Osteocyte (in vitro differentiated cells): ENCODE measurements at regions not wholly inside any gene's neighbourhood (a gene's known extent, or its start where the extent isn't known, plus 50 kb on each side); places are given as distances from the start of the nearest gene placed in this dataset.

ENCODE experiments used
- DNase-seq: peaks from one replicate; pipeline ENCODE4 v3.0.0; 2021; ENCODE audit warnings: mixed read lengths; ENCODE audit not compliant: unreplicated experiment; ENCODE audit errors: extremely low spot score
- H3K27ac Mint-ChIP-seq: one replicate; pipeline ENCODE4 v1.8.0; 2021; ENCODE audit warnings: mild to moderate bottlenecking, mixed read lengths; ENCODE audit not compliant: unreplicated experiment
- H3K27me3 Mint-ChIP-seq: one replicate; pipeline ENCODE4 v1.8.0; 2021; ENCODE audit warnings: mixed read lengths; ENCODE audit not compliant: unreplicated experiment
- H3K36me3 Mint-ChIP-seq: one replicate; pipeline ENCODE4 v1.8.0; 2021; ENCODE audit warnings: mixed read lengths; ENCODE audit not compliant: unreplicated experiment
- H3K4me1 Mint-ChIP-seq: one replicate; pipeline ENCODE4 v1.8.0; 2021; ENCODE audit warnings: mixed read lengths; ENCODE audit not compliant: unreplicated experiment
- H3K4me3 Mint-ChIP-seq: one replicate; pipeline ENCODE4 v1.8.0; 2021; ENCODE audit warnings: mild to moderate bottlenecking, moderate library complexity, mixed read lengths; ENCODE audit not compliant: unreplicated experiment
- H3K9me3 Mint-ChIP-seq: one replicate; pipeline ENCODE4 v1.8.0; 2021; ENCODE audit warnings: mixed read lengths; ENCODE audit not compliant: unreplicated experiment
- TF ChIP-seq, protein P1 (sequence below): fragments of 200-600 bp; sonication (generic); IDR thresholded peaks from 2 replicates; pipeline ENCODE4 v1.5.0; 2021; ENCODE audit warnings: antibody characterized with exemption, mild to moderate bottlenecking, moderate library complexity

DNA sequence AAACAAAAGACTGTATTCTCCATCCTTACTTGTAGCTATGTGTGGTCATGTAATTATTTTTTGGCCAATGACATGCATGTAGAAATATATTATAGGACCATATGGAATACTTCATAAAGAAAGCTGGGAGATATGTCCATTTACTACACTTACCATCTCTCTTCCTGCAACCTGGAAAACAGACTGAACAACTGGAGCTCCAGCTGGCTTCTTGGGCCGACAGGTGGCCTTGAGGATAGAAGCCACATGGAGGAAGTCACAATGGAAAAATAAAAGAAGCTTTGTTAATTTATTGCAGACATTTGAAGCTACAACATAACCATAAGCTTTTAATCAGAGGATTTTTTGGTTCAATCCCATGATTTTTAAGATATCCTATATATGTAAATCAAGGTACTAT lies 167.9 kb upstream of the CBLB start:
- Mint-ChIP-seq H3K27ac (no peak overlapping the region), H3K27me3 (no peaks in the 10 kb centered on the region), H3K4me3 (no peak overlapping the region), H3K36me3 (peaks cover 4% of the 10 kb centered on the region), H3K4me1 (peaks cover 7% of the 10 kb centered on the region), H3K9me3 (peaks cover 19% of the 10 kb centered on the region)
- DNase-seq = no peak
- TF ChIP-seq, protein P1, sequence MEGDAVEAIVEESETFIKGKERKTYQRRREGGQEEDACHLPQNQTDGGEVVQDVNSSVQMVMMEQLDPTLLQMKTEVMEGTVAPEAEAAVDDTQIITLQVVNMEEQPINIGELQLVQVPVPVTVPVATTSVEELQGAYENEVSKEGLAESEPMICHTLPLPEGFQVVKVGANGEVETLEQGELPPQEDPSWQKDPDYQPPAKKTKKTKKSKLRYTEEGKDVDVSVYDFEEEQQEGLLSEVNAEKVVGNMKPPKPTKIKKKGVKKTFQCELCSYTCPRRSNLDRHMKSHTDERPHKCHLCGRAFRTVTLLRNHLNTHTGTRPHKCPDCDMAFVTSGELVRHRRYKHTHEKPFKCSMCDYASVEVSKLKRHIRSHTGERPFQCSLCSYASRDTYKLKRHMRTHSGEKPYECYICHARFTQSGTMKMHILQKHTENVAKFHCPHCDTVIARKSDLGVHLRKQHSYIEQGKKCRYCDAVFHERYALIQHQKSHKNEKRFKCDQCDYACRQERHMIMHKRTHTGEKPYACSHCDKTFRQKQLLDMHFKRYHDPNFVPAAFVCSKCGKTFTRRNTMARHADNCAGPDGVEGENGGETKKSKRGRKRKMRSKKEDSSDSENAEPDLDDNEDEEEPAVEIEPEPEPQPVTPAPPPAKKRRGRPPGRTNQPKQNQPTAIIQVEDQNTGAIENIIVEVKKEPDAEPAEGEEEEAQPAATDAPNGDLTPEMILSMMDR = no peak

DNA sequence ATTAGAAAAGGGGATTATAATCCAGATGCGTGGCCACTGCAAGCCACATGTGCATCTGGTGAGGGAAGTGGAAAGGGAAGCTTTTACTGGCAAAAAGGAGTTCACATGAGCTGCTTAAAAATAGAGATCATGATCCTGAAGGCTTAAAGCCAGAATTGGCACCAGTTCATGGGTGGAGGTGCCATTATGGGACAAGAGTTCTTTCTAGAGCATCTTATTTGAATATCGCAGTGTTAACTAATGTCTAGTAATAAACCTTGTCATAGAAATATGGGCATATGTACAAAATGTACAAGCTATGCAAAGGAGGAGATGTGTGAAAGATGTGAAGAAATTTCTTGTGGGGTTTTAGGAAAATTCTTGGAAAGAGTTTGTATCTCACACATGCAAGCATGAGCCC lies 178.4 kb upstream of the CBLB start:
- Mint-ChIP-seq H3K4me1 (no peaks in the 10 kb centered on the region), H3K4me3 (no peak overlapping the region), H3K36me3 (no peaks in the 10 kb centered on the region), H3K27me3 (no peaks in the 10 kb centered on the region), H3K27ac (no peak overlapping the region), H3K9me3 (peaks cover 13% of the 10 kb centered on the region)
- TF ChIP-seq, protein P1 = no peak
- DNase-seq = no peak

DNA sequence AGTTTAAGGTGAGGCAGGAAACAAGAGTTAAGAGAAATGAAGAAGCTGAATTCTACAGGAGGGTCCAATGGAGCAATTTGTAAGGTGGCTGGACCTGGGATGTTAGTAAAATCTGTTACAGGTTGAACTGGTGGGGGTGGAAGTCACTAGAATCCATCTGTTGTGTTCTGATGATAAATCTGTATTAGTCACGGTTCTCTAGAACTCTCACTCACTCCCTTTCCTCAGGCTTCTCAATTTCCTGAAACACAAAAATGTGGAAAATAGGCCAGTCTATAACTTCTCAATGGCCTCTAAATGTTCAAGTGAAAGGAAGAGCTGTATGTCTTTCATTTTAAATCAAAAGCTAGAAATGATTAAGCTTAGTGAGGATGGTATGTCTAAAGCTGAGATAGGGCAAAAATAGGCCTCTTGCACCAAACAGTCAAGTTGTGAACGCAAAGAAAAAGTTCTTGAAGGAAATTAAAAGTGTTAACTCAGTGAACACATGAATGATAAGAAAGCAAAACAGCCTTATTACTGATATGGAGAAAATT lies 180.2 kb upstream of the CBLB start:
- TF ChIP-seq, protein P1 = no peak
- no peaks in the 10 kb centered on the region for H3K27me3 Mint-ChIP-seq
- no peak overlapping the region for H3K4me3 Mint-ChIP-seq
- DNase-seq = no peak
- no peaks in the 10 kb centered on the region for H3K36me3 Mint-ChIP-seq
- no peak overlapping the region for H3K27ac Mint-ChIP-seq
- no peaks in the 10 kb centered on the region for H3K4me1 Mint-ChIP-seq
- peaks cover 9% of the 10 kb centered on the region for H3K9me3 Mint-ChIP-seq

DNA sequence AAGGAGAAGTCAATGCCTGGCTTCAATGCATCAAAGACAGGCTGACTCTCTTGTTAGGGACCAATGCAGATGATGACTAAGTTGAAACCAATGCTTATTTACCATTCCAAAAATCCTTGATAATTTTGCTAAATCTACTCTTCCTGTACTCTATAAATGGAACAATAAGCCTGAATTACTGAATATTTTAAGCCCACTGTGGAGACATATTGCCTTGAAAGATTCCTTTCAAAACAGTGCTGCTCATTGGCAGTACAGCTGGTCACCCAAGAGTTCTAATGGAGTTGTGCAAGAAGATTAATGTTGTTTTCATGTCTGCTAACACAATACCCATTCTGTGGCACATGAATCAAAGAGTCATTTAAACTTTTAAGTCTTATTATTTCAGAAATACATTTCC lies 181.0 kb upstream of the CBLB start:
- TF ChIP-seq, protein P1 = no peak
- Mint-ChIP-seq H3K27ac (no peak overlapping the region), H3K27me3 (no peaks in the 10 kb centered on the region), H3K4me3 (no peak overlapping the region), H3K36me3 (no peaks in the 10 kb centered on the region), H3K4me1 (no peaks in the 10 kb centered on the region), H3K9me3 (peaks cover 9% of the 10 kb centered on the region)
- DNase-seq = no peak

DNA sequence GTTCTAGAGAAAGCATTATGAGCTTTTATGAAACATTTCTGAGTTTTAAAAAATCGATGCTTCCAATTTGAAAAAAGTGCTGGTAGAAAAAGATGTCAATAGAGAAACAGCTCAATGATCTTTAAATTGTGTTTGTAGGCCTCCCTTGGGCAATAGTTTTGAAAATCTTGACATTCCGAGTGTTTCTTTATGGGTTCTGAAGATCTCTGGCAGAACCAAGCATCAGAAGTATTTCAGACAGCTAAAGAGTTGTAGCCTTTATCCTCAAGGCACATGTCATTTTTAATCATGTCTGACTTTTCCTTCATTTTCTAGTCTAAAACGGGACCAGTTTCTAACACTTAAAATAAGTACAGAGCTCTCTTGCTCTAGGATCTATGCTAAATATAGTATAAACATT lies 188.1 kb upstream of the CBLB start:
- DNase-seq = no peak
- Mint-ChIP-seq H3K27ac (peak overlapping the region; percentile 79), H3K4me3 (no peak overlapping the region), H3K9me3 (peaks cover 4% of the 10 kb centered on the region), H3K27me3 (no peaks in the 10 kb centered on the region), H3K36me3 (no peaks in the 10 kb centered on the region), H3K4me1 (peaks cover 24% of the 10 kb centered on the region)
- TF ChIP-seq, protein P1 = no peak
